IMR-90 (cell line): ENCODE measurements at regions not wholly inside any gene's neighbourhood (a gene's known extent, or its start where the extent isn't known, plus 50 kb on each side); places are given as distances from the start of the nearest gene placed in this dataset.

Experiments used
- ATAC-seq: fragments of 200-7000 bp; cut with Tn5 transposase; 2 replicates; pipeline ENCODE4 v1.9.1; 2020; ENCODE audit warnings: low read depth, mild to moderate bottlenecking, moderate library complexity
- BruUV-seq: library from RNA; stranded (reverse); fragments of 400-500 nt; replicated peaks from 2 replicates; lab custom pipeline; 2021; lab: Mats Ljungman, UMichigan
- CTCF ChIA-PET: fragments of 300-600 bp; formaldehyde crosslinking; extraction: SDS; loops from one replicate; lab custom pipeline; 2021; ENCODE audit warnings: antibody characterized with exemption; lab: Yijun Ruan, JAX
- POLR2A ChIA-PET: fragments of 300-600 bp; sonication (Branson Sonifier 250); formaldehyde crosslinking; loops from one replicate; lab custom pipeline; 2022; ENCODE audit warnings: antibody characterized with exemption; ENCODE audit not compliant: unreplicated experiment; lab: Charles Lee
- DNase-seq: peaks from one replicate; pipeline ENCODE4 v3.0.0; 2013
- H2AFZ ChIP-seq: replicated peaks from 2 replicates; pipeline ENCODE3; 2013; ENCODE audit warnings: low read length, mild to moderate bottlenecking; ENCODE audit not compliant: poor library complexity
- H2AK5ac ChIP-seq: 2 replicates; pipeline ENCODE4 v1.6.1; 2013; ENCODE audit warnings: low read depth, low read length, inconsistent platforms
- H2AK9ac ChIP-seq: replicated peaks from 2 replicates; pipeline ENCODE3; 2013; ENCODE audit warnings: mild to moderate bottlenecking, low read depth, low read length, moderate library complexity; ENCODE audit not compliant: poor library complexity
- H2BK120ac ChIP-seq: 2 replicates; pipeline ENCODE4 v1.6.1; 2013; ENCODE audit warnings: low read depth, low read length, inconsistent platforms
- H2BK15ac ChIP-seq: 3 replicates; pipeline ENCODE4 v1.6.1; 2013; ENCODE audit warnings: low read depth, low read length, inconsistent platforms
- H2BK20ac ChIP-seq: 2 replicates; pipeline ENCODE4 v1.6.1; 2013; ENCODE audit warnings: low read depth, mild to moderate bottlenecking, inconsistent platforms, low read length, moderate library complexity
- H2BK5ac ChIP-seq: 2 replicates; pipeline ENCODE4 v1.6.1; 2013; ENCODE audit warnings: mild to moderate bottlenecking, low read depth, low read length, inconsistent platforms; ENCODE audit not compliant: poor library complexity, severe bottlenecking
- H3K14ac ChIP-seq: replicated peaks from 2 replicates; pipeline ENCODE4 v1.6.1; 2013; ENCODE audit warnings: low read depth, low read length, inconsistent platforms
- H3K18ac ChIP-seq: 2 replicates; pipeline ENCODE4 v1.6.1; 2013; ENCODE audit warnings: low read depth, low read length, control low read depth
- H3K23ac ChIP-seq: 2 replicates; pipeline ENCODE4 v1.6.1; 2013; ENCODE audit warnings: low read depth, low read length, inconsistent platforms
- H3K27ac ChIP-seq: 2 replicates; pipeline ENCODE4 v1.5.1; 2013; ENCODE audit warnings: mild to moderate bottlenecking, control low read depth, low read length; ENCODE audit not compliant: insufficient read depth
- H3K27me3 ChIP-seq: 2 replicates; pipeline ENCODE4 v1.6.1; 2013; ENCODE audit warnings: low read length; ENCODE audit not compliant: control insufficient read depth, insufficient read depth
- H3K36me3 ChIP-seq: 2 replicates; pipeline ENCODE4 v1.6.1; 2013; ENCODE audit warnings: low read length, mixed read lengths; ENCODE audit not compliant: control insufficient read depth, insufficient read depth
- H3K4ac ChIP-seq: 2 replicates; pipeline ENCODE4 v1.6.1; 2013; ENCODE audit warnings: low read depth, low read length, inconsistent platforms
- H3K4me1 ChIP-seq: 2 replicates; pipeline ENCODE4 v1.6.1; 2013; ENCODE audit warnings: low read length, mixed read lengths; ENCODE audit not compliant: control insufficient read depth, insufficient read depth
- H3K4me2 ChIP-seq: 2 replicates; pipeline ENCODE4 v1.6.1; 2013; ENCODE audit warnings: low read depth, mild to moderate bottlenecking, control low read depth, low read length, moderate library complexity
- H3K4me3 ChIP-seq: 2 replicates; pipeline ENCODE4 v1.5.1; 2013; ENCODE audit warnings: low read depth, mild to moderate bottlenecking, control low read depth, low read length, moderate library complexity; ENCODE audit not compliant: insufficient read depth
- H3K56ac ChIP-seq: 2 replicates; pipeline ENCODE4 v1.6.1; 2013; ENCODE audit warnings: low read length, inconsistent platforms; ENCODE audit not compliant: insufficient read depth; ENCODE audit errors: extremely low read depth
- H3K79me1 ChIP-seq, 2 experiments: 2 replicates each; pipeline ENCODE4 v1.6.1; 2013; ENCODE audit warnings: low read length in 2 of 2, inconsistent platforms in 1 of 2, low read depth in 1 of 2
- H3K9ac ChIP-seq: 2 replicates; pipeline ENCODE4 v1.6.1; 2013; ENCODE audit warnings: low read depth, low read length, control low read depth
- H3K9me1 ChIP-seq: 2 replicates; pipeline ENCODE4 v1.6.1; 2013; ENCODE audit warnings: low read length, inconsistent platforms; ENCODE audit not compliant: insufficient read depth
- H3K9me3 ChIP-seq: 2 replicates; pipeline ENCODE4 v1.6.1; 2013; ENCODE audit warnings: low read length; ENCODE audit not compliant: control insufficient read depth, insufficient read depth
- H4K20me1 ChIP-seq: 2 replicates; pipeline ENCODE4 v1.6.1; 2013; ENCODE audit warnings: low read length, inconsistent platforms; ENCODE audit not compliant: insufficient read depth
- H4K5ac ChIP-seq: 2 replicates; pipeline ENCODE4 v1.6.1; 2013; ENCODE audit warnings: mild to moderate bottlenecking, low read depth, low read length, control low read depth
- H4K8ac ChIP-seq, 2 experiments: 2 replicates each; pipeline ENCODE4 v1.6.1; 2013; ENCODE audit warnings: low read depth in 2 of 2, low read length in 2 of 2, control low read depth in 1 of 2, inconsistent platforms in 1 of 2
- H4K91ac ChIP-seq: 2 replicates; pipeline ENCODE4 v1.6.1; 2013; ENCODE audit warnings: low read depth, low read length, inconsistent platforms; ENCODE audit not compliant: insufficient read depth
- BHLHE40 ChIP-seq: fragments of 150-350 bp; IDR thresholded peaks from 2 replicates; pipeline ENCODE4 v1.6.1; 2016; ENCODE audit warnings: mild to moderate bottlenecking, low read depth, low read length
- CEBPB ChIP-seq: IDR thresholded peaks from 2 replicates; pipeline ENCODE4 v1.6.1; 2012; ENCODE audit warnings: low read depth, low read length, improper control_type of control experiment
- CHD1 ChIP-seq: IDR thresholded peaks from 2 replicates; pipeline ENCODE4 v1.6.1; 2012; ENCODE audit warnings: low read depth, low read length, improper control_type of control experiment
- CTCF ChIP-seq: conservative IDR thresholded peaks from 2 replicates; pipeline ENCODE4 v1.5.1; 2012; ENCODE audit warnings: mild to moderate bottlenecking, low read depth, low read length, improper control_type of control experiment
- RCOR1 ChIP-seq: IDR thresholded peaks from 2 replicates; pipeline ENCODE4 v1.6.1; 2012; ENCODE audit warnings: mild to moderate bottlenecking, low read length, improper control_type of control experiment; ENCODE audit not compliant: insufficient replicate concordance
- RFX5 ChIP-seq: IDR thresholded peaks from 2 replicates; pipeline ENCODE4 v1.8.0; 2012; ENCODE audit warnings: low read depth, mild to moderate bottlenecking, low read length, moderate library complexity
- USF2 ChIP-seq: fragments of 150-350 bp; IDR thresholded peaks from 2 replicates; pipeline ENCODE4 v1.6.1; 2017; ENCODE audit warnings: mild to moderate bottlenecking, antibody characterized with exemption, low read length, low read depth
- WGBS, 2 experiments: methylation state at CpG; one replicate each; pipeline versions ENCODE4 v1.1.5 to v1.1.7; 2013; ENCODE audit warnings: missing lambda C conversion rate in 2 of 2; ENCODE audit not compliant: insufficient read length in 1 of 2; ENCODE audit errors: extremely low coverage in 2 of 2; 5-methylcytosine and 5-hydroxymethylcytosine counted together
- dilution Hi-C: fragments of 300-500 bp; cut with HindIII; formaldehyde crosslinking; loops from one replicate; pipeline ENCODE4 v1.14.3; 2018; ENCODE audit warnings: low sequenced_read_pairs; ENCODE audit not compliant: unreplicated experiment
- in situ Hi-C: fragments of 300-500 bp; cut with MboI; formaldehyde crosslinking; loops from 3 replicates; pipeline ENCODE4 v1.14.3; 2019; ENCODE audit warnings: low sequenced_read_pairs, inconsistent platforms, mixed read lengths
- intact Hi-C: fragments of 100-400 bp; cut with micrococcal nuclease; formaldehyde crosslinking; loops from 2 replicates; pipeline ENCODE4 v1.10.0; 2022

- Histone ChIP-seq H3K14ac (0 out of 2 replicates have a peak overlapping the region, but pooled peaks have one; percentile 32), H2AFZ (no peak overlapping the region), H3K4me1 (peaks cover 7% of the 10 kb centered on the region), H3K23ac (no peak overlapping the region), H3K9ac (no peak overlapping the region), H4K91ac (no peak overlapping the region), H3K18ac (no peak overlapping the region; the same call in 1 of the 2 replicates), H2AK9ac (no peak overlapping the region), H4K8ac (no peak overlapping the region), H2AK5ac (no peak overlapping the region), H3K4ac (no peak overlapping the region), H3K27ac (no peak overlapping the region), H2BK20ac (no peak overlapping the region), H3K36me3 (no peaks in the 10 kb centered on the region), H3K27me3 (no peaks in the 10 kb centered on the region; the same call in 1 of the 2 replicates), H2BK120ac (no peak overlapping the region), H2BK5ac (no peak overlapping the region), H4K20me1 (no peaks in the 10 kb centered on the region), H2BK15ac (no peak overlapping the region), H3K4me3 (no peak overlapping the region), H3K79me1 (no peaks in the 10 kb centered on the region), H3K9me1 (no peaks in the 10 kb centered on the region), H3K9me3 (no peaks in the 10 kb centered on the region), H3K4me2 (no peak overlapping the region), H3K56ac (no peak overlapping the region), H4K5ac (no peak overlapping the region)
- intact Hi-C loops = no loop called here
- TF ChIP-seq RFX5 (no peak), CHD1 (no peak), CTCF (no peak), CEBPB (0 out of 2 replicates have a peak, but pooled peaks have one; percentile 27), USF2 (no peak), BHLHE40 (no peak), RCOR1 (no peak)
- in situ Hi-C loops = no loop called here
- BruUV-seq = no TSS peak
- ChIA-PET POLR2A (interaction anchor here (0.6 kb wide), 1 partner anchor 289 kb away, joined by 4 read pairs; no protein-coding TSS in a partner anchor), CTCF (no interaction called here)
- dilution Hi-C loops = no loop called here
- ATAC-seq (no peak), DNase-seq (peak; percentile 84)
- 72% methylated on average over 14 of the region's 28 CpGs; no CpG with 5 or more reads in 1 of the 2 experiments for WGBS, 2 experiments
Observed at GRCh38 chr5:32522429-32523143, 62.8 kb upstream of the SUB1 start.
